Heart left ventricle (tissue), 16 donors: ENCODE measurements at regions not wholly inside any gene's neighbourhood (a gene's known extent, or its start where the extent isn't known, plus 50 kb on each side); places are given as distances from the start of the nearest gene placed in this dataset.

ENCODE experiments used
- ATAC-seq, 4 donors: fragments of 200-7000 bp; cut with Tn5 transposase; one replicate each; pipeline ENCODE4 v1.9.1; 2020 to 2022; ENCODE audit warnings: moderate library complexity in 4 of 4, mild to moderate bottlenecking in 3 of 4, moderate number of reproducible peaks in 1 of 4
- DNase-seq, 5 donors: peaks; one replicate each; pipeline ENCODE4 v3.0.0-alpha.2; 2020
- H3K27ac ChIP-seq, 12 donors: fragments of 200-600 bp; sonication (generic) in 4 of 12; one replicate each; pipeline versions ENCODE4 v1.5.0 to v1.8.0; 2016 to 2022; ENCODE audit warnings: mild to moderate bottlenecking in 2 of 12
- H3K27me3 ChIP-seq, 9 donors: fragments of 200-600 bp; sonication (generic) in 2 of 9; one replicate each; pipeline versions ENCODE4 v1.5.1 to v1.8.0; 2016 to 2022; ENCODE audit warnings: mild to moderate bottlenecking in 3 of 9
- H3K36me3 ChIP-seq, 9 donors: fragments of 200-600 bp; sonication (generic) in 2 of 9; one replicate each; pipeline versions ENCODE4 v1.5.0 to v1.8.0; 2018 to 2022; ENCODE audit warnings: mild to moderate bottlenecking in 2 of 9
- H3K4me1 ChIP-seq, 12 donors: fragments of 200-600 bp; sonication (generic) in 4 of 12; one replicate each; pipeline versions ENCODE4 v1.5.0 to v1.8.0; 2016 to 2022; ENCODE audit warnings: mild to moderate bottlenecking in 3 of 12
- H3K4me3 ChIP-seq, 12 donors: fragments of 200-600 bp; sonication (generic) in 4 of 12; one replicate each; pipeline versions ENCODE4 v1.5.0 to v1.8.0; 2017 to 2022; ENCODE audit warnings: mild to moderate bottlenecking in 9 of 12, moderate library complexity in 4 of 12
- H3K9me3 ChIP-seq, 12 donors: fragments of 200-600 bp; sonication (generic) in 4 of 12; one replicate each; pipeline versions ENCODE4 v1.5.0 to v1.8.0; 2016 to 2022; ENCODE audit warnings: mild to moderate bottlenecking in 1 of 12
- POLR2A ChIP-seq, 2 donors: fragments of 450-650 bp; IDR thresholded peaks; one replicate each; pipeline ENCODE4 v1.6.1; 2017; ENCODE audit warnings: antibody characterized with exemption in 2 of 2, mild to moderate bottlenecking in 2 of 2, moderate library complexity in 2 of 2
- WGBS, 4 donors: extraction: QIAGEN DNeasy Blood & Tissue Kit in 2 of 4; methylation state at CpG; one replicate each; pipeline versions ENCODE4 v1.1.5 to v1.1.7; 2013 to 2018; 5-methylcytosine and 5-hydroxymethylcytosine counted together
- intact Hi-C, 10 donors: fragments of 100-400 bp; cut with DNase I; formaldehyde crosslinking; loops; one replicate each; pipeline versions ENCODE4 v1.11.1 to v1.14.2; 2022
- TF ChIP-seq, protein P1 (sequence below), 12 donors: fragments of 200-600 bp; sonication (generic) in 4 of 12; IDR thresholded peaks; one replicate each; pipeline versions ENCODE4 v1.5.0 to v1.8.0; 2018 to 2022; ENCODE audit warnings: antibody characterized with exemption in 12 of 12, mild to moderate bottlenecking in 5 of 12
- donor health status: ischemic (EF 13 %, LVEDD 7.1; RV severe dilation, severe dysfunction).
- donor health status: healthy with polysubstance abuse.
- donor health status: DM: no; HTN: yes; CAD: no.
- donor health status: DM: no; HTN: no; CAD: no.
- donor health status: ischemic (EF 25% LVEDD 6.9; RV normal size, moderate dysfunction).
- donor health status: ischemic (EF 25% LVEDD 5.7; RV mildly dilated, moderate dysfunction).
- donor health status: healthy.
- donor health status: DM: yes; HTN: yes; CAD: no.
- donor health status: ischemic (EF 35%, LVEDD 5.7; RV mildly dilated, moderate dysfunction).
- donor health status: nonischemic (EF 11% LVEDD 7.7; RV severe dilation, severe dysfunction).
- donor health status: DM: yes; HTN: yes; CAD: no.
- donor health status: PGD.
- donor health status: ischemic (EF 29% LVEDD 5.4; RV normal size, mild dysfunction).
- donor health status: nonischemic (EF 23%, LVEDD 6.1; RV moderate dilation, normal function).

- intact Hi-C loops: no loop called here
- Histone ChIP-seq H3K4me1 (no peaks in the 10 kb centered on the region), H3K27me3 (no peaks in the 10 kb centered on the region), H3K27ac (no peak overlapping the region), H3K36me3 (no peaks in the 10 kb centered on the region), H3K4me3 (no peak overlapping the region), H3K9me3 (no peaks in the 10 kb centered on the region)
- ATAC-seq: no peak
- TF ChIP-seq, protein P1, sequence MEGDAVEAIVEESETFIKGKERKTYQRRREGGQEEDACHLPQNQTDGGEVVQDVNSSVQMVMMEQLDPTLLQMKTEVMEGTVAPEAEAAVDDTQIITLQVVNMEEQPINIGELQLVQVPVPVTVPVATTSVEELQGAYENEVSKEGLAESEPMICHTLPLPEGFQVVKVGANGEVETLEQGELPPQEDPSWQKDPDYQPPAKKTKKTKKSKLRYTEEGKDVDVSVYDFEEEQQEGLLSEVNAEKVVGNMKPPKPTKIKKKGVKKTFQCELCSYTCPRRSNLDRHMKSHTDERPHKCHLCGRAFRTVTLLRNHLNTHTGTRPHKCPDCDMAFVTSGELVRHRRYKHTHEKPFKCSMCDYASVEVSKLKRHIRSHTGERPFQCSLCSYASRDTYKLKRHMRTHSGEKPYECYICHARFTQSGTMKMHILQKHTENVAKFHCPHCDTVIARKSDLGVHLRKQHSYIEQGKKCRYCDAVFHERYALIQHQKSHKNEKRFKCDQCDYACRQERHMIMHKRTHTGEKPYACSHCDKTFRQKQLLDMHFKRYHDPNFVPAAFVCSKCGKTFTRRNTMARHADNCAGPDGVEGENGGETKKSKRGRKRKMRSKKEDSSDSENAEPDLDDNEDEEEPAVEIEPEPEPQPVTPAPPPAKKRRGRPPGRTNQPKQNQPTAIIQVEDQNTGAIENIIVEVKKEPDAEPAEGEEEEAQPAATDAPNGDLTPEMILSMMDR (IDR thresholded peaks at IDR 0.05): no peak
- no peak for TF ChIP-seq POLR2A (IDR thresholded peaks at IDR 0.05)
- no peak for DNase-seq
Observed at GRCh38 chr12:72168851-72169250, 103.3 kb upstream of the TRHDE start.

- intact Hi-C loops: no loop called here
Observed at GRCh38 chr12:72173974-72174373, 98.2 kb upstream of the TRHDE start.

GRCh38 chr12:72178244-72178643, 93.9 kb upstream of the TRHDE start:
- no peak for DNase-seq
- Histone ChIP-seq H3K4me3 (no peak overlapping the region), H3K27ac (no peak overlapping the region), H3K4me1 (no peaks in the 10 kb centered on the region), H3K27me3 (no peaks in the 10 kb centered on the region), H3K36me3 (no peaks in the 10 kb centered on the region), H3K9me3 (peaks cover 0 to 2% (median 0%) of the 10 kb centered on the region in 12 donors)
- TF ChIP-seq, protein P1 (IDR thresholded peaks at IDR 0.05): no peak
- no peak for TF ChIP-seq POLR2A (IDR thresholded peaks at IDR 0.05)
- WGBS, 4 donors: 88 to 96% (median 92%) methylated on average over 2 of the region's 2 CpGs
- ATAC-seq: no peak
- intact Hi-C loops: no loop called here

More at GRCh38 chr12:72173974-72174373, 98.2 kb upstream of the TRHDE start:
- ATAC-seq (no peak), DNase-seq (no peak)
- H3K36me3 ChIP-seq: no peaks in the 10 kb centered on the region
- WGBS, 4 donors: 64 to 71% (median 69%) methylated on average over 4 of the region's 4 CpGs
- no peak overlapping the region for H3K4me3 ChIP-seq
- no peaks in the 10 kb centered on the region for H3K27me3 ChIP-seq
- TF ChIP-seq, protein P1 (IDR thresholded peaks at IDR 0.05): no peak
- no peak for TF ChIP-seq POLR2A (IDR thresholded peaks at IDR 0.05)
- H3K4me1 ChIP-seq: no peaks in the 10 kb centered on the region
- no peaks in the 10 kb centered on the region for H3K9me3 ChIP-seq
- no peak overlapping the region for H3K27ac ChIP-seq

GRCh38 chr12:72178871-72179270, 93.3 kb upstream of the TRHDE start:
- WGBS, 4 donors: 67 to 81% (median 73%) methylated on average over 2 of the region's 2 CpGs
- Histone ChIP-seq H3K27me3 (no peaks in the 10 kb centered on the region), H3K4me1 (no peaks in the 10 kb centered on the region), H3K9me3 (peaks cover 0 to 2% (median 0%) of the 10 kb centered on the region in 12 donors), H3K27ac (no peak overlapping the region), H3K36me3 (no peaks in the 10 kb centered on the region), H3K4me3 (no peak overlapping the region)
- no peak for TF ChIP-seq POLR2A (IDR thresholded peaks at IDR 0.05)
- TF ChIP-seq, protein P1 (IDR thresholded peaks at IDR 0.05): no peak
- no peak for ATAC-seq
- no peak for DNase-seq
- intact Hi-C loops: no loop called here
